GM23338 (cell line): ENCODE measurements at regions not wholly inside any gene's neighbourhood (a gene's known extent, or its start where the extent isn't known, plus 50 kb on each side); places are given as distances from the start of the nearest gene placed in this dataset.

ENCODE experiments used
- CTCF ChIP-seq, 2 experiments: fragments of 200-600 bp in 1 of 2; sonication (generic) in 1 of 2; conservative IDR thresholded peaks; 2 replicates each; pipeline versions ENCODE4 v1.5.1 to v1.6.1; 2016 to 2017; ENCODE audit warnings: antibody characterized with exemption in 2 of 2, low read depth in 2 of 2, mild to moderate bottlenecking in 2 of 2, moderate library complexity in 1 of 2
- ETS1 ChIP-seq: IDR thresholded peaks from 2 replicates; pipeline ENCODE4 v1.6.1; 2016; ENCODE audit warnings: antibody characterized with exemption
- EZH2 ChIP-seq: fragments of 200-600 bp; sonication (generic); IDR thresholded peaks from one replicate; pipeline ENCODE4 v1.8.0; 2017; ENCODE audit warnings: antibody characterized with exemption, mild to moderate bottlenecking, low read depth; ENCODE audit not compliant: unreplicated experiment
- EZH2phosphoT487 ChIP-seq: fragments of 200-600 bp; sonication (generic); IDR thresholded peaks from one replicate; pipeline ENCODE4 v1.8.1; 2018; ENCODE audit warnings: antibody characterized with exemption; ENCODE audit not compliant: unreplicated experiment
- JUNB ChIP-seq: IDR thresholded peaks from one replicate; pipeline ENCODE4 v1.6.1; 2016; ENCODE audit warnings: antibody characterized with exemption; ENCODE audit not compliant: unreplicated experiment
- NANOG ChIP-seq: IDR thresholded peaks from 2 replicates; pipeline ENCODE4 v1.6.1; 2016; ENCODE audit warnings: antibody characterized with exemption, borderline replicate concordance
- POLR2AphosphoS5 ChIP-seq: IDR thresholded peaks from 2 replicates; pipeline ENCODE4 v1.6.1; 2016; ENCODE audit warnings: antibody characterized with exemption, low read depth
- REST ChIP-seq: IDR thresholded peaks from one replicate; pipeline ENCODE4 v1.6.1; 2018; ENCODE audit warnings: antibody characterized with exemption; ENCODE audit not compliant: unreplicated experiment
- STAT1 ChIP-seq: IDR thresholded peaks from one replicate; pipeline ENCODE4 v1.6.1; 2016; ENCODE audit warnings: antibody characterized with exemption; ENCODE audit not compliant: unreplicated experiment

GRCh38 chr12:30422844-30423243, 272.8 kb downstream of the IPO8 start:
- no peak for TF ChIP-seq EZH2
- no peak for TF ChIP-seq CTCF (conservative IDR thresholded peaks at IDR 0.05; ENCODE audit: low read depth in 2 of 2)
- no peak for TF ChIP-seq REST
- TF ChIP-seq ETS1, result no peak
- no peak for TF ChIP-seq POLR2AphosphoS5
- TF ChIP-seq EZH2phosphoT487, result no peak
- no peak for TF ChIP-seq JUNB
- TF ChIP-seq NANOG, result no peak
- no peak for TF ChIP-seq STAT1
